ENCODE measurements at regions not wholly inside any gene's neighbourhood (a gene's known extent, or its start where the extent isn't known, plus 50 kb on each side); places are given as distances from the start of the nearest gene placed in this dataset.

GRCh38 chr13:90800082-90800746, 547.3 kb upstream of the MIR17HG start:
- no TSS peak for BruUV-seq (replicated peaks)
- no peaks in the 10 kb centered on the region for H3K27me3 ChIP-seq (ENCODE audit: control insufficient read depth, insufficient read depth, low read length)
- H3K9me1 ChIP-seq (ENCODE audit: insufficient read depth, low read length), result no peaks in the 10 kb centered on the region
- POLR2A ChIA-PET (ENCODE audit: unreplicated experiment), result no interaction called here
- H3K27ac ChIP-seq (ENCODE audit: insufficient read depth, low read length), result no peak overlapping the region
- no peak overlapping the region for H3K9ac ChIP-seq (ENCODE audit: low read depth, low read length)
- no peak overlapping the region for H2BK15ac ChIP-seq (ENCODE audit: low read depth, low read length)
- no peak overlapping the region for H3K4me2 ChIP-seq (ENCODE audit: low read depth, low read length)
- no peak overlapping the region for H4K5ac ChIP-seq (ENCODE audit: low read depth, low read length)
- WGBS, 2 experiments (ENCODE audit: extremely low coverage in 2 of 2, insufficient read length in 1 of 2), result no CpG with 5 or more reads among the region's 3 CpGs
- no peaks in the 10 kb centered on the region for H3K36me3 ChIP-seq (ENCODE audit: control insufficient read depth, insufficient read depth, low read length)
- TF ChIP-seq FOS (IDR thresholded peaks at IDR 0.05; ENCODE audit: low read depth, low read length), result no peak
- TF ChIP-seq USF2 (IDR thresholded peaks at IDR 0.05; ENCODE audit: low read depth, low read length), result no peak
- no peak for TF ChIP-seq MAZ (IDR thresholded peaks at IDR 0.05; ENCODE audit: borderline replicate concordance, low read depth, low read length)
- TF ChIP-seq ELK1 (IDR thresholded peaks at IDR 0.05; ENCODE audit: borderline replicate concordance, low read depth, low read length), result no peak
- no peak for TF ChIP-seq POLR2A (IDR thresholded peaks at IDR 0.05; ENCODE audit: low read depth, low read length)
- no peak for TF ChIP-seq RAD21 (IDR thresholded peaks at IDR 0.05; ENCODE audit: low read length)
- no peak for TF ChIP-seq RFX5 (IDR thresholded peaks at IDR 0.05; ENCODE audit: low read depth, low read length)
- no peak for TF ChIP-seq CEBPB (IDR thresholded peaks at IDR 0.05; ENCODE audit: low read depth, low read length)
- no peak for TF ChIP-seq BHLHE40 (IDR thresholded peaks at IDR 0.05; ENCODE audit: low read depth, low read length)
- no peak for TF ChIP-seq NFE2L2 (IDR thresholded peaks at IDR 0.05; ENCODE audit: low read depth, low read length)
- no peak for TF ChIP-seq CTCF (conservative IDR thresholded peaks at IDR 0.05; ENCODE audit: low read depth, low read length)
- TF ChIP-seq MXI1 (IDR thresholded peaks at IDR 0.05; ENCODE audit: borderline replicate concordance, low read depth, low read length), result no peak
- DNase-seq (no peak), ATAC-seq (ENCODE audit: low read depth) (no peak)
- no peaks in the 10 kb centered on the region for H3K79me1 ChIP-seq (ENCODE audit: low read depth in 1 of 2, low read length in 2 of 2)
- H3K56ac ChIP-seq (ENCODE audit: extremely low read depth, insufficient read depth, low read length), result no peak overlapping the region
- intact Hi-C loops (cut with micrococcal nuclease), result no loop called here
- H2AK5ac ChIP-seq (ENCODE audit: low read depth, low read length), result no peak overlapping the region
- H3K4me1 ChIP-seq (ENCODE audit: control insufficient read depth, insufficient read depth, low read length), result no peaks in the 10 kb centered on the region
- no peak overlapping the region for H2BK20ac ChIP-seq (ENCODE audit: low read depth, low read length)
- no peak overlapping the region for H3K23ac ChIP-seq (ENCODE audit: low read depth, low read length)
- H4K20me1 ChIP-seq (ENCODE audit: insufficient read depth, low read length), result no peaks in the 10 kb centered on the region
- no peak overlapping the region for H3K4me3 ChIP-seq (ENCODE audit: insufficient read depth, low read depth, low read length)
- dilution Hi-C loops (cut with HindIII; ENCODE audit: low sequenced_read_pairs, unreplicated experiment), result no loop called here
- no peak overlapping the region for H3K18ac ChIP-seq (ENCODE audit: low read depth, low read length)
- no peak overlapping the region for H4K8ac ChIP-seq (ENCODE audit: low read depth in 2 of 2, low read length in 2 of 2)
- no peak overlapping the region for H2AK9ac ChIP-seq (replicated peaks; ENCODE audit: low read depth, low read length, poor library complexity)
- no peak overlapping the region for H3K14ac ChIP-seq (replicated peaks; ENCODE audit: low read depth, low read length)
- no peak overlapping the region for H3K4ac ChIP-seq (ENCODE audit: low read depth, low read length)
- in situ Hi-C loops (cut with MboI; ENCODE audit: low sequenced_read_pairs), result no loop called here
- H2BK120ac ChIP-seq (ENCODE audit: low read depth, low read length), result no peak overlapping the region
- no peak overlapping the region for H2AFZ ChIP-seq (replicated peaks; ENCODE audit: low read length, poor library complexity)
- H3K9me3 ChIP-seq (ENCODE audit: control insufficient read depth, insufficient read depth, low read length), result no peaks in the 10 kb centered on the region; the same call in 1 of the 2 replicates
- no peak overlapping the region for H4K91ac ChIP-seq (ENCODE audit: insufficient read depth, low read depth, low read length)
- CTCF ChIA-PET, result no interaction called here
- H2BK5ac ChIP-seq (ENCODE audit: low read depth, low read length, poor library complexity, severe bottlenecking), result no peak overlapping the region

Measured in IMR-90 (cell line).